ENCODE measurements at regions not wholly inside any gene's neighbourhood (a gene's known extent, or its start where the extent isn't known, plus 50 kb on each side); places are given as distances from the start of the nearest gene placed in this dataset.

GRCh38 chr3:153657046-153657445, 464.1 kb upstream of the ARHGEF26 start:
- DNase-seq (ENCODE audit: low read depth, low spot score) = no peak

GRCh38 chr3:153657461-153657860, 463.7 kb upstream of the ARHGEF26 start:
- no peak for DNase-seq (ENCODE audit: low read depth, low spot score)

GRCh38 chr3:153658136-153658535, 463.1 kb upstream of the ARHGEF26 start:
- no peak for DNase-seq (ENCODE audit: low read depth, low spot score)

- DNase-seq (ENCODE audit: low read depth, low spot score) = no peak
These were observed 454.0 kb upstream of the ARHGEF26 start for GRCh38 chr3:153666991-153667740.

- no peak for DNase-seq (ENCODE audit: low read depth, low spot score)
These were observed 451.7 kb upstream of the ARHGEF26 start for GRCh38 chr3:153669527-153669926.

- DNase-seq (ENCODE audit: low read depth, low spot score) = no peak
These were observed 450.6 kb upstream of the ARHGEF26 start for GRCh38 chr3:153670577-153670976.

- no peak for DNase-seq (ENCODE audit: low read depth, low spot score)
These were observed 447.3 kb upstream of the ARHGEF26 start for GRCh38 chr3:153673853-153674252.

GRCh38 chr3:153679714-153680113, 441.5 kb upstream of the ARHGEF26 start:
- no peak for DNase-seq (ENCODE audit: low read depth, low spot score)

GRCh38 chr3:153680526-153680925, 440.7 kb upstream of the ARHGEF26 start:
- no peak for DNase-seq (ENCODE audit: low read depth, low spot score)

GRCh38 chr3:153681057-153681456, 440.1 kb upstream of the ARHGEF26 start:
- DNase-seq (ENCODE audit: low read depth, low spot score) = no peak

GRCh38 chr3:153688301-153689120, 432.7 kb upstream of the ARHGEF26 start:
- no peak for DNase-seq (ENCODE audit: low read depth, low spot score)

GRCh38 chr3:153693207-153693606, 428.0 kb upstream of the ARHGEF26 start:
- DNase-seq (ENCODE audit: low read depth, low spot score) = no peak

GRCh38 chr3:153702106-153702505, 419.1 kb upstream of the ARHGEF26 start:
- DNase-seq (ENCODE audit: low read depth, low spot score) = no peak

GRCh38 chr3:153704115-153704514, 417.1 kb upstream of the ARHGEF26 start:
- no peak for DNase-seq (ENCODE audit: low read depth, low spot score)

GRCh38 chr3:153706706-153707105, 414.5 kb upstream of the ARHGEF26 start:
- no peak for DNase-seq (ENCODE audit: low read depth, low spot score)

- DNase-seq (ENCODE audit: low read depth, low spot score) = no peak
These were observed 407.2 kb upstream of the ARHGEF26 start for GRCh38 chr3:153714016-153714415.

- no peak for DNase-seq (ENCODE audit: low read depth, low spot score)
These were observed 406.5 kb upstream of the ARHGEF26 start for GRCh38 chr3:153714588-153715290.

- DNase-seq (ENCODE audit: low read depth, low spot score) = no peak
These were observed 399.0 kb upstream of the ARHGEF26 start for GRCh38 chr3:153722157-153722556.

GRCh38 chr3:153731071-153731470, 390.1 kb upstream of the ARHGEF26 start:
- DNase-seq (ENCODE audit: low read depth, low spot score) = no peak

GRCh38 chr3:153734777-153735551, 386.2 kb upstream of the ARHGEF26 start:
- DNase-seq (ENCODE audit: low read depth, low spot score) = no peak

GRCh38 chr3:153740109-153740508, 381.1 kb upstream of the ARHGEF26 start:
- DNase-seq (ENCODE audit: low read depth, low spot score) = no peak

GRCh38 chr3:153744889-153745288, 376.3 kb upstream of the ARHGEF26 start:
- no peak for DNase-seq (ENCODE audit: low read depth, low spot score)
